Tibial artery (tissue), 4 donors: ENCODE measurements at regions not wholly inside any gene's neighbourhood (a gene's known extent, or its start where the extent isn't known, plus 50 kb on each side); places are given as distances from the start of the nearest gene placed in this dataset.

Experiments used
- DNase-seq, 2 donors: peaks; one replicate each; pipeline ENCODE4 v3.0.0-alpha.2; 2019
- H3K27ac ChIP-seq, 2 donors: fragments of 200-600 bp; sonication (generic) in 1 of 2; 1 replicate in 1 of 2; 2 replicates in 1 of 2; pipeline ENCODE4 v1.5.1; 2018 to 2019; ENCODE audit warnings: mild to moderate bottlenecking in 1 of 2
- H3K27me3 ChIP-seq, 2 donors: fragments of 200-600 bp; sonication (generic) in 1 of 2; one replicate each; pipeline versions ENCODE4 v1.5.1 to v1.6.0; 2016 to 2019
- H3K36me3 ChIP-seq, 3 donors: fragments of 200-600 bp; sonication (generic) in 2 of 3; one replicate each; pipeline ENCODE4 v1.5.1; 2016 to 2019; ENCODE audit warnings: mild to moderate bottlenecking in 2 of 3
- H3K4me1 ChIP-seq, 4 donors: fragments of 200-600 bp; sonication (generic) in 2 of 4; 1 replicate in 3 of 4; 2 replicates in 1 of 4; pipeline ENCODE4 v1.5.1; 2016 to 2019
- H3K4me3 ChIP-seq, 2 donors: fragments of 200-600 bp; sonication (generic) in 1 of 2; 1 replicate in 1 of 2; 2 replicates in 1 of 2; pipeline ENCODE4 v1.5.1; 2018 to 2019; ENCODE audit warnings: mild to moderate bottlenecking in 2 of 2
- H3K9me3 ChIP-seq, 3 donors: fragments of 200-600 bp; sonication (generic) in 1 of 3; one replicate each; pipeline ENCODE4 v1.5.1; 2016 to 2019
- intact Hi-C: fragments of 100-400 bp; cut with DNase I; formaldehyde crosslinking; loops from one replicate; pipeline ENCODE4 v1.15.0; 2023; ENCODE audit warnings: low total_unique reads
- TF ChIP-seq, protein P1 (sequence below), 2 experiments: fragments of 200-600 bp in 1 of 2; fragments of 450-650 bp in 1 of 2; IDR thresholded peaks; one replicate each; pipeline ENCODE4 v1.5.1; 2017 to 2019; ENCODE audit warnings: antibody characterized with exemption in 2 of 2, mild to moderate bottlenecking in 1 of 2, moderate library complexity in 1 of 2

DNA sequence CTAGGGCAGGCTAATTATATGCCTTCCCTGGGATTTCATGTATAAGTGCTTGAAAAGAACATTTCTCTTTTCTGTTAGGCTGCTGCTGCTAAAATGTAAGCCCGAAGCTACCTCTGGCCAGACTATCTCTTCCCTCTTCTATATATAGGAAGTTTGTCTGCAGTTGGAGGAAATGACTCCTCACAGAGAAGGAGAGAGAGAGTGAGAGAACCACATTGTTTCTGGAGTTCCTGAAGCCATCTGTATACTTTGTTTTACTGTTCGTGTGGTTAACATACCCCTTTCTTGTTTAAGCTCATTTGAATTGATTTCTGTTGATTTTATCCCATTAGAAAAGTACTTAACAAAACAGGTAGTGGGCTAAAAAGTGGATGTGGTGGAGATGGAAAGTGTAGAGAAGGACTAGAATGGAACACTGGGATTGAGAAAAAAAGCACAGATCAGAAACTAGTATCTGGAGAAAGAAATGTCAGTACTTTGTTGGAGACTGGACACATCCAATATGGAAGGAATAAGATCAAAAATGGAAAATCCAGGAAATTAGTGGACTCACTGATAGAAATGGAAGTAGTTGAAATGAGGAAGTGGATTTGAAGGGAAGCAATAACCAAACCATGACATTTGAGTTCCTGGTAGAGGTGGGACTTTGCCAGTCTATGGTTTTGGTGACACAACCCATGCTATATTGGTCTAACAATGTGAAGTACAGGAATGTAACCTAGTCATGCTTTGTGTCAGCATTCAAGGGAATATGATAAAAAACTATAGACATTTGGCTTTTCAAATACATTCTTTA is 112.6 kb downstream of the TMA16 start:
- Histone ChIP-seq H3K4me1 (no peaks in the 10 kb centered on the region), H3K27ac (no peak overlapping the region), H3K27me3 (no peaks in the 10 kb centered on the region), H3K9me3 (no peaks in the 10 kb centered on the region), H3K4me3 (no peak overlapping the region), H3K36me3 (no peaks in the 10 kb centered on the region)
- intact Hi-C loops, result no loop called here
- no peak for DNase-seq
- TF ChIP-seq, protein P1, sequence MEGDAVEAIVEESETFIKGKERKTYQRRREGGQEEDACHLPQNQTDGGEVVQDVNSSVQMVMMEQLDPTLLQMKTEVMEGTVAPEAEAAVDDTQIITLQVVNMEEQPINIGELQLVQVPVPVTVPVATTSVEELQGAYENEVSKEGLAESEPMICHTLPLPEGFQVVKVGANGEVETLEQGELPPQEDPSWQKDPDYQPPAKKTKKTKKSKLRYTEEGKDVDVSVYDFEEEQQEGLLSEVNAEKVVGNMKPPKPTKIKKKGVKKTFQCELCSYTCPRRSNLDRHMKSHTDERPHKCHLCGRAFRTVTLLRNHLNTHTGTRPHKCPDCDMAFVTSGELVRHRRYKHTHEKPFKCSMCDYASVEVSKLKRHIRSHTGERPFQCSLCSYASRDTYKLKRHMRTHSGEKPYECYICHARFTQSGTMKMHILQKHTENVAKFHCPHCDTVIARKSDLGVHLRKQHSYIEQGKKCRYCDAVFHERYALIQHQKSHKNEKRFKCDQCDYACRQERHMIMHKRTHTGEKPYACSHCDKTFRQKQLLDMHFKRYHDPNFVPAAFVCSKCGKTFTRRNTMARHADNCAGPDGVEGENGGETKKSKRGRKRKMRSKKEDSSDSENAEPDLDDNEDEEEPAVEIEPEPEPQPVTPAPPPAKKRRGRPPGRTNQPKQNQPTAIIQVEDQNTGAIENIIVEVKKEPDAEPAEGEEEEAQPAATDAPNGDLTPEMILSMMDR (IDR thresholded peaks at IDR 0.05), result no peak

DNA sequence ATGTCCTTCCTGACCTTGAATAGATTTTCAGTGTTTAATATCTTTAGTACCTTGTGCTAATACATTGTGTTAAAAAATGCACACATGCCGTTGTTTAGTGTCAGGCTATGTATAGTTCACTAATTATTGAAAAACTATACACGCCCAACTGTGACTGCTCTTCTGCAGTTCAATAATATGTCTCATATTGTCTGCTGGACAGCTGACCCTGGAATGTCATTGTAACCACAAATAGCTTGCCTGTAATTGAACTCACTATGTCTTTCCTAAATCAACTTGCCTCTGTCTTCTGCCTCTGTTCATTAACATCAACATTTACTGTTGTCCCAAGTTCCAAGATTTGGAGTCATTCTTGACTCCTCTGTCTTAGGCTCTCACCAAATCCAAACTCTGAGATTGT is 114.5 kb downstream of the TMA16 start:
- no peak overlapping the region for H3K27ac ChIP-seq
- no peaks in the 10 kb centered on the region for H3K36me3 ChIP-seq
- DNase-seq, result no peak
- intact Hi-C loops, result no loop called here
- no peaks in the 10 kb centered on the region for H3K4me1 ChIP-seq
- H3K27me3 ChIP-seq, result no peaks in the 10 kb centered on the region
- no peaks in the 10 kb centered on the region for H3K9me3 ChIP-seq
- TF ChIP-seq, protein P1 (IDR thresholded peaks at IDR 0.05), result no peak
- H3K4me3 ChIP-seq, result no peak overlapping the region

DNA sequence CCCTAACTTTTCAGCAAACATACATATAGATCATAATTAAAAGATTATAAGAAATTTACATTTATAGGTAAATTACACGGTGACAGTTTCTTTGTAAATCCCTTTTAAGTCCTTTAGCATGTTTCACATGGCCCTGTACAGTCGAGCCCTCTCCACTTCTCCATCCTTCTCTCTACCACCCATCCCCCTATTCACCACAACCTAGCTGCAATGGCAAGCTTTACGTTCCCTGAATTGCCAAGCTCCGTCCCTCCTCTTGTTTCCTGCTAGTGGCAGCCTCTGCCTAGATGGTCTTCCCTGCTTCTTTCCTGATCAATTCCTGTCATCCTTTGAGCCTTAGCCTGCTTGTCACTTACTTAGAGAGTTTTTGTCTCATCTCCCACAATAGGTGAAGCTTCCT is 116.2 kb downstream of the TMA16 start:
- Histone ChIP-seq H3K4me3 (no peak overlapping the region), H3K9me3 (no peaks in the 10 kb centered on the region), H3K27me3 (no peaks in the 10 kb centered on the region), H3K36me3 (no peaks in the 10 kb centered on the region), H3K27ac (no peak overlapping the region), H3K4me1 (no peaks in the 10 kb centered on the region)
- intact Hi-C loops, result no loop called here
- TF ChIP-seq, protein P1 (IDR thresholded peaks at IDR 0.05), result no peak
- no peak for DNase-seq

DNA sequence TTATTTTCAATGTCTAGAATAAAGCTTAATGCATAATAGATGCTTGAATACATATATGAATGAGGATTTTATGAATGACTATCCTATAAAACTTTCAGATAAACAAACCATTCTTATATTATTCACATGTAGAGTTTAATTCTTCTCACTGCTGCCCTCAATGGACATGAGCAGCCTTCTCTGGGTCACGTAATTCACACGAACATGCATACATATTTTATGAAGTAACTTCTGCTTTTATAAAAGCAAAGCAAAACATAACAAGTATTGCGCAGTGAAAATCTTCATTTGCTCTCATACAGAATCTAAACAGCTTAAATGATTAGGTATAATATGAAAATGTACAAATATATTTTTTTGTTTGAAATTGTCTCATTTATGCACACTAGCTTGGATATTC is 116.7 kb downstream of the TMA16 start:
- no peaks in the 10 kb centered on the region for H3K36me3 ChIP-seq
- H3K27ac ChIP-seq, result no peak overlapping the region
- H3K9me3 ChIP-seq, result no peaks in the 10 kb centered on the region
- peak overlapping the region; percentile 19 to 20 for H3K4me3 ChIP-seq
- H3K27me3 ChIP-seq, result no peaks in the 10 kb centered on the region
- TF ChIP-seq, protein P1 (IDR thresholded peaks at IDR 0.05), result no peak
- no peaks in the 10 kb centered on the region for H3K4me1 ChIP-seq
- DNase-seq, result no peak
- intact Hi-C loops, result no loop called here

DNA sequence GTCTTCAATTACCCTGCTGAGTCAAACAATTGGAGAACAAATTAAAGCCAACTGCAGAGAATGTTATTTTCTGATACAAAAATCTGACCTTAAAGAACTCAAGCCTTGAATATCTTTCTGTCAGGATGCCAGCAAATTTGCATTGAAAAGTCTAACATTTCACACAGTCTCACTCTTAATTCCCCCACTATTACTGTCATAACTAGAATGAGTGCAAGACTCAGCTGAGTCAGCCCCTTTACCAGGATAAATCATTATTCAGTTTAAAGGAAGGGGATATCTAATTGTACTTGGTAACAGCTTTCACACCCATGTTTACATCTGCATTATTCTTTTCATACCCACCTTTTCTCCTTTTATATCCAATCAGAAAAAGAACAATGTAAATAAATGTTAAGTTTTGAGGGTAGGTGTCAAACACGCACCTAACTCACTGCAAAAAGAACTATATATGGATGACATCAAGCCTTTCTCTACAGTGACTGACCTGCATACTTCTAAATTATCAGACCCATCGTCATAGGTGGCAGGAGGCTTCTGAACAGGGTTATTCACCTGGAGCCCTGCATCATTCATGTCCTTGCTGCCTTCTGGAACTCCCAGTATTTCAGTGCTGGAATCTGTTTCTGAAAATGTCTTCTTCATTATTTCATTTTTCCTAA is 117.4 kb downstream of the TMA16 start:
- intact Hi-C loops, result no loop called here
- Histone ChIP-seq H3K4me3 (peak overlapping the region; percentile 19 to 20), H3K9me3 (no peaks in the 10 kb centered on the region), H3K27ac (no peak overlapping the region), H3K4me1 (no peaks in the 10 kb centered on the region), H3K27me3 (no peaks in the 10 kb centered on the region), H3K36me3 (no peaks in the 10 kb centered on the region)
- TF ChIP-seq, protein P1 (IDR thresholded peaks at IDR 0.05), result no peak
- no peak for DNase-seq
